ENCODE measurements at regions not wholly inside any gene's neighbourhood (a gene's known extent, or its start where the extent isn't known, plus 50 kb on each side); places are given as distances from the start of the nearest gene placed in this dataset.

- no peak overlapping the region for H3K27ac ChIP-seq
- TF ChIP-seq, protein P1, sequence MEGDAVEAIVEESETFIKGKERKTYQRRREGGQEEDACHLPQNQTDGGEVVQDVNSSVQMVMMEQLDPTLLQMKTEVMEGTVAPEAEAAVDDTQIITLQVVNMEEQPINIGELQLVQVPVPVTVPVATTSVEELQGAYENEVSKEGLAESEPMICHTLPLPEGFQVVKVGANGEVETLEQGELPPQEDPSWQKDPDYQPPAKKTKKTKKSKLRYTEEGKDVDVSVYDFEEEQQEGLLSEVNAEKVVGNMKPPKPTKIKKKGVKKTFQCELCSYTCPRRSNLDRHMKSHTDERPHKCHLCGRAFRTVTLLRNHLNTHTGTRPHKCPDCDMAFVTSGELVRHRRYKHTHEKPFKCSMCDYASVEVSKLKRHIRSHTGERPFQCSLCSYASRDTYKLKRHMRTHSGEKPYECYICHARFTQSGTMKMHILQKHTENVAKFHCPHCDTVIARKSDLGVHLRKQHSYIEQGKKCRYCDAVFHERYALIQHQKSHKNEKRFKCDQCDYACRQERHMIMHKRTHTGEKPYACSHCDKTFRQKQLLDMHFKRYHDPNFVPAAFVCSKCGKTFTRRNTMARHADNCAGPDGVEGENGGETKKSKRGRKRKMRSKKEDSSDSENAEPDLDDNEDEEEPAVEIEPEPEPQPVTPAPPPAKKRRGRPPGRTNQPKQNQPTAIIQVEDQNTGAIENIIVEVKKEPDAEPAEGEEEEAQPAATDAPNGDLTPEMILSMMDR (IDR thresholded peaks at IDR 0.05), result no peak
- no peak for TF ChIP-seq ZFX (IDR thresholded peaks at IDR 0.05; ENCODE audit: borderline replicate concordance)
Measured at GRCh38 chr10:78846760-78847159, 222.0 kb upstream of the ZMIZ1 start.

- no peak overlapping the region for H3K27ac ChIP-seq
- TF ChIP-seq ZFX (IDR thresholded peaks at IDR 0.05; ENCODE audit: borderline replicate concordance), result no peak
- TF ChIP-seq, protein P1 (IDR thresholded peaks at IDR 0.05), result no peak
Measured at GRCh38 chr10:78847485-78847884, 221.3 kb upstream of the ZMIZ1 start.

GRCh38 chr10:78849115-78849514 is 219.7 kb upstream of the ZMIZ1 start:
- no peak for TF ChIP-seq ZFX (IDR thresholded peaks at IDR 0.05; ENCODE audit: borderline replicate concordance)
- TF ChIP-seq, protein P1 (IDR thresholded peaks at IDR 0.05), result no peak
- H3K27ac ChIP-seq, result no peak overlapping the region

DNA sequence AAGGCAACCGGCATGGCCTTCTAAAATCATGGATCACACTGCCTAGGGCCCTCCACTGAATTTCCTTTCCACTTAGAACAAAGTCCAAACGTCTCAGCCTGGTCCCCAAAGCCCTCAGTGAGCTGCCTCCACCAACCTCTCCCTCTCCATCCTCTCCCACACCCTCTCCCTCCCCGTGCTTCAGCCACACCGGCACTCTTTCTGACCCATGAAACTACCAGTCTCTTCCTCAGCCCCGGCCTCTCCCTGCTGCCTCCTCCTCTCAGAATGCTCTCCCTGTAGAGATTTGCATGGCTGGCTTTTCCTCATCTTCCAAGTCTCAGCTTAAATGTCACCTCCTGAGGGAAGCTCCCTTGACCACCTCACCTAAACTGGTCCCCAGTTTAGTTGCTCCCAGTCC is 219.0 kb upstream of the ZMIZ1 start:
- TF ChIP-seq ZFX (IDR thresholded peaks at IDR 0.05; ENCODE audit: borderline replicate concordance), result no peak
- TF ChIP-seq, protein P1 (IDR thresholded peaks at IDR 0.05), result no peak
- no peak overlapping the region for H3K27ac ChIP-seq

GRCh38 chr10:78850644-78851435 is 217.9 kb upstream of the ZMIZ1 start:
- TF ChIP-seq, protein P1 (IDR thresholded peaks at IDR 0.05), result no peak
- no peak for TF ChIP-seq ZFX (IDR thresholded peaks at IDR 0.05; ENCODE audit: borderline replicate concordance)

GRCh38 chr10:78851647-78852046 is 217.1 kb upstream of the ZMIZ1 start:
- H3K27ac ChIP-seq, result no peak overlapping the region
- no peak for TF ChIP-seq ZFX (IDR thresholded peaks at IDR 0.05; ENCODE audit: borderline replicate concordance)
- TF ChIP-seq, protein P1 (IDR thresholded peaks at IDR 0.05), result no peak

More at GRCh38 chr10:78850644-78851435, 217.9 kb upstream of the ZMIZ1 start:
- H3K27ac ChIP-seq, result no peak overlapping the region

DNA sequence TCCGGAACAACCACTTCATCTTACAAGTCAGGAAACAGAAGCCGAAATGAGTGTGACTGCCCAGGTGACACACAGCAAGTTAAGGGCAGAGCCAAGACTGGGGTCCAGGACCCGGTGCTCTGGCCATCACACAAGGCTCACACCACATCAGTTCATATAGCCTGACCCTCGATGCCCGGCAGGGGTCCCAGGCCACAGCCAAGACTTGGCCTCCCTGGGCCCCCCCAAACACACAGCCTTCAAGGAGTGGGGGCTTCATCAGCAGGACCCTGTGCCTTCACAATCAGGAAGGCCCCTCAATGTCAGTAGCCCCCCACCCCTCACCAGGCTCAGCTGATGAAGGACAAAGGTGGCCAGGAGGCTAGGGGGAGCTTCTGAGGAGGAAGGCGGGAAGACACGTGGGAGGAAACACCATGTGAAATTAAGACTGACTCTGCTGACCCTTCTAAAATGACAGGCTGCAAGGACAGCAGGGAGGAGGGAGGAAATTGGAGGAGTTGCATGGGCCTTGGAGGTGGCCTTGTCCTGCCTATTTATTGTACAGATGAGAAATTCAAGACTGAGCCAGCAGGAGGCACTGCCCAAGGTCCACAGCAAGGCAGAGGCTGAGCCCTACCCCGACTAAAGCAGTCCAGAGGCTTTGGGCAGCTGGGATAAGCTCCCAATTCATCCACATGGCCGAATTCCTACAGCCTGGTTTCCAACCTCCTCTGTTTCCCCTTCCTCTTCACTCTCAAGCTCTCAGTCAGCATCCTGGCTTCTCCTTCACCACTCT is 216.1 kb upstream of the ZMIZ1 start:
- no peak for TF ChIP-seq ZFX (IDR thresholded peaks at IDR 0.05; ENCODE audit: borderline replicate concordance)
- TF ChIP-seq, protein P1 (IDR thresholded peaks at IDR 0.05), result peak; percentile 36

More for the DNA sequence above, 216.1 kb upstream of the ZMIZ1 start:
- no peak overlapping the region for H3K27ac ChIP-seq

Measured in 22Rv1 (cell line).